K562 (cell line): ENCODE measurements at regions not wholly inside any gene's neighbourhood (a gene's known extent, or its start where the extent isn't known, plus 50 kb on each side); places are given as distances from the start of the nearest gene placed in this dataset.

ENCODE experiments used
- ATAC-seq: fragments of 200-7000 bp; cut with Tn5 transposase; 3 replicates; pipeline ENCODE4 v1.9.1; 2020; ENCODE audit warnings: moderate library complexity
- BruUV-seq: library from RNA; stranded (reverse); fragments of 400-500 nt; replicated peaks from 2 replicates; lab custom pipeline; 2021; lab: Mats Ljungman, UMichigan
- CTCF ChIA-PET: fragments of 300-600 bp; formaldehyde crosslinking; extraction: SDS; loops from one replicate; lab custom pipeline; 2021; ENCODE audit warnings: low intra/inter-chr PET ratio; lab: Yijun Ruan, JAX
- POLR2A ChIA-PET: fragments of 300-600, 350-650 bp; sonication (Branson Sonifier 250); formaldehyde crosslinking; extraction: SDS; loops from one replicate; lab custom pipeline; 2021; ENCODE audit warnings: antibody characterized with exemption, inconsistent platforms; lab: Yijun Ruan, JAX
- DNase-seq, 4 experiments: peaks; one replicate each; pipeline versions ENCODE4 v3.0.0 to v3.0.0-alpha.2; 2011 to 2018; ENCODE audit warnings: low spot score in 3 of 4, mixed read lengths in 3 of 4; ENCODE audit errors: extremely low read depth in 1 of 4
- FAIRE-seq: peaks from 2 replicates; lab custom pipeline; 2011; peaks lifted over from hg19 to GRCh38; lab: Jason Lieb, UNC
- H2AFZ ChIP-seq: 2 replicates; pipeline ENCODE4 v1.6.0; 2011; ENCODE audit warnings: low read depth, low read length, control low read depth, inconsistent platforms
- H3K27ac ChIP-seq: fragments of 200-600 bp; 3 replicates; pipeline ENCODE4 v1.8.0; 2011; ENCODE audit warnings: low read depth, mild to moderate bottlenecking, control low read depth, inconsistent platforms, low read length, moderate library complexity, mixed read lengths; ENCODE audit errors: extremely low read depth
- H3K27me3 ChIP-seq, 2 experiments: fragments of 300-600 bp in 1 of 2; 2 replicates in 1 of 2; 3 replicates in 1 of 2; pipeline versions ENCODE4 v1.6.0 to v1.8.0; 2011; ENCODE audit warnings: inconsistent platforms in 2 of 2, low read length in 2 of 2, mild to moderate bottlenecking in 1 of 2, mixed read lengths in 1 of 2, moderate library complexity in 1 of 2; ENCODE audit not compliant: control insufficient read depth in 2 of 2, insufficient read depth in 2 of 2
- H3K36me3 ChIP-seq: fragments of 300-600 bp; 3 replicates; pipeline ENCODE4 v1.8.0; 2011; ENCODE audit warnings: mild to moderate bottlenecking, low read length, inconsistent platforms; ENCODE audit not compliant: control insufficient read depth, insufficient read depth
- H3K4me1 ChIP-seq, 2 experiments: fragments of 200-600 bp in 1 of 2; replicated peaks in 1 of 2; 2 replicates in 1 of 2; 3 replicates in 1 of 2; pipeline versions ENCODE4 v1.5.1 to v1.8.0; 2011; ENCODE audit warnings: inconsistent platforms in 2 of 2, low read length in 2 of 2, mild to moderate bottlenecking in 1 of 2, mixed read lengths in 1 of 2, moderate library complexity in 1 of 2; ENCODE audit not compliant: control insufficient read depth in 2 of 2, insufficient read depth in 2 of 2
- H3K4me2 ChIP-seq: 2 replicates; pipeline ENCODE4 v1.6.1; 2011; ENCODE audit warnings: low read length, control low read depth, inconsistent platforms, mixed read lengths; ENCODE audit not compliant: insufficient read depth
- H3K4me3 ChIP-seq: fragments of 200-600 bp; sonication (generic), shearing (Covaris generic); 2 replicates; pipeline ENCODE4 v1.5.1; 2016; ENCODE audit warnings: control low read depth, inconsistent platforms
- H3K79me2 ChIP-seq: fragments of 200-600 bp; 3 replicates; pipeline ENCODE4 v1.8.0; 2011; ENCODE audit warnings: low read length, inconsistent platforms; ENCODE audit not compliant: control insufficient read depth, insufficient read depth
- H3K9ac ChIP-seq, 2 experiments: 2 replicates each; pipeline versions ENCODE4 v1.6.0 to v1.6.1; 2011; ENCODE audit warnings: low read depth in 2 of 2, low read length in 2 of 2, control low read depth in 1 of 2, inconsistent platforms in 1 of 2, mild to moderate bottlenecking in 1 of 2, mixed read lengths in 1 of 2; ENCODE audit not compliant: insufficient read depth in 1 of 2
- H3K9me1 ChIP-seq: one replicate; pipeline ENCODE4 v1.6.0; 2011; ENCODE audit warnings: inconsistent platforms, mild to moderate bottlenecking, low read length, moderate library complexity; ENCODE audit not compliant: control insufficient read depth, insufficient read depth
- H3K9me3 ChIP-seq: replicated peaks from 2 replicates; pipeline ENCODE4 v1.5.1; 2011; ENCODE audit warnings: low read depth, low read length, inconsistent platforms; ENCODE audit not compliant: control insufficient read depth, insufficient read depth
- H4K20me1 ChIP-seq: replicated peaks from 2 replicates; pipeline ENCODE4 v1.6.1; 2011; ENCODE audit warnings: low read length, inconsistent platforms, mixed read lengths; ENCODE audit not compliant: control insufficient read depth, insufficient read depth
- MEF2A ChIP-seq: IDR thresholded peaks from 2 replicates; pipeline ENCODE4 v1.6.1; 2011; ENCODE audit warnings: low read depth, mild to moderate bottlenecking, low read length, moderate library complexity; ENCODE audit not compliant: control insufficient read depth
- XRCC4 ChIP-seq: IDR thresholded peaks from one replicate; pipeline ENCODE4 v1.6.1; 2011; ENCODE audit not compliant: insufficient read depth, insufficient read length; ENCODE audit errors: extremely low read depth
- ZNF239 ChIP-seq: fragments of 250-450 bp; sonication (Bioruptor Pico); IDR thresholded peaks from 2 replicates; pipeline ENCODE4 v1.4.0; 2020; ENCODE audit warnings: mild to moderate bottlenecking
- ZNF699 ChIP-seq: fragments of 250-450 bp; sonication (Bioruptor Pico); IDR thresholded peaks from 2 replicates; pipeline ENCODE4 v1.8.0; 2021; ENCODE audit warnings: mild to moderate bottlenecking, moderate library complexity; ENCODE audit not compliant: insufficient replicate concordance
- WGBS: fragments of 100-300 bp; shearing (Covaris generic); methylation state at CpG from one replicate; pipeline ENCODE4 v1.1.6; 2016; ENCODE audit warnings: low coverage, mixed read lengths; ENCODE audit not compliant: insufficient coverage; ENCODE audit errors: missing lambda C conversion rate; 5-methylcytosine and 5-hydroxymethylcytosine counted together
- in situ Hi-C: fragments of 300-500 bp; cut with MboI; formaldehyde crosslinking; loops from 4 replicates; pipeline ENCODE4 v1.15.0; 2018; ENCODE audit warnings: inconsistent platforms, mixed read lengths
- intact Hi-C: fragments of 100-400 bp; cut with micrococcal nuclease; formaldehyde crosslinking; loops from 2 replicates; pipeline ENCODE4 v1.14.2; 2022
- TF ChIP-seq, protein P1 (sequence below): fragments of 250-450 bp; sonication (Bioruptor Pico); IDR thresholded peaks from 2 replicates; pipeline ENCODE4 v1.8.0; 2021; ENCODE audit warnings: borderline replicate concordance, mild to moderate bottlenecking, moderate library complexity; ENCODE audit not compliant: poor library complexity, severe bottlenecking

DNA sequence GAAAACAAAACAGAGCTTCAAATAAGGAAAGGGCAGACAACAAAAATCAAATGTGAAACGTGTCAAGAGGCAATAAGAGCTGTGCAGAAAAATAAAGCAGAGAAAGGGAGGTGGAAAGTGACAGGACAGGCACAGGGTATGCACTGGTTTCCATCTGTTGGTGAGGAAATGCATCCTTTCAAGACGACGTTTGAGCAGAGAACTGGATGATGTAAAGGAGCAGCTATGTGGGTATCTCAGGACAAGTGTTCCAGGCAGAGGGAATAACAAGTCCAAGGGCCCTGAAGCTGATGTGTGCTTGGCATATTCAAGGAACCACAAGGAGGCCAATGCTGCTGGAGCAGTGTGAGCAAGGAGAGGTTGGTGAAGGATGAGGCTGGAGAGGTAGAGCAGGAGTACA is 168.9 kb upstream of the SERPINE2 start:
- WGBS, result 3% methylated on average over 3 of the region's 3 CpGs
- ChIA-PET POLR2A (no interaction called here), CTCF (no interaction called here)
- FAIRE-seq (no peak), ATAC-seq (no peak)
- no peak overlapping the region for H3K9ac ChIP-seq
- in situ Hi-C loops, result no loop called here
- H3K4me3 ChIP-seq, result no peak overlapping the region
- H2AFZ ChIP-seq, result no peak overlapping the region
- H3K9me1 ChIP-seq, result no peaks in the 10 kb centered on the region
- BruUV-seq, result no TSS peak
- H4K20me1 ChIP-seq, result no peaks in the 10 kb centered on the region
- H3K9me3 ChIP-seq, result no peaks in the 10 kb centered on the region
- no peaks in the 10 kb centered on the region for H3K27me3 ChIP-seq
- TF ChIP-seq ZNF239 (CRISPR knock-in tag) (no peak), ZNF699 (CRISPR knock-in tag) (no peak)
- TF ChIP-seq, protein P1, sequence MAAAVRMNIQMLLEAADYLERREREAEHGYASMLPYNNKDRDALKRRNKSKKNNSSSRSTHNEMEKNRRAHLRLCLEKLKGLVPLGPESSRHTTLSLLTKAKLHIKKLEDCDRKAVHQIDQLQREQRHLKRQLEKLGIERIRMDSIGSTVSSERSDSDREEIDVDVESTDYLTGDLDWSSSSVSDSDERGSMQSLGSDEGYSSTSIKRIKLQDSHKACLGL (CRISPR knock-in tag), result no peak
- TF ChIP-seq, all 486 proteins: peak for 0
- no peak overlapping the region for H3K27ac ChIP-seq
- H3K79me2 ChIP-seq, result no peaks in the 10 kb centered on the region
- H3K36me3 ChIP-seq, result no peaks in the 10 kb centered on the region
- no peak for DNase-seq
- intact Hi-C loops, result no loop called here
- H3K4me1 ChIP-seq, result no peaks in the 10 kb centered on the region
- H3K4me2 ChIP-seq, result no peak overlapping the region

DNA sequence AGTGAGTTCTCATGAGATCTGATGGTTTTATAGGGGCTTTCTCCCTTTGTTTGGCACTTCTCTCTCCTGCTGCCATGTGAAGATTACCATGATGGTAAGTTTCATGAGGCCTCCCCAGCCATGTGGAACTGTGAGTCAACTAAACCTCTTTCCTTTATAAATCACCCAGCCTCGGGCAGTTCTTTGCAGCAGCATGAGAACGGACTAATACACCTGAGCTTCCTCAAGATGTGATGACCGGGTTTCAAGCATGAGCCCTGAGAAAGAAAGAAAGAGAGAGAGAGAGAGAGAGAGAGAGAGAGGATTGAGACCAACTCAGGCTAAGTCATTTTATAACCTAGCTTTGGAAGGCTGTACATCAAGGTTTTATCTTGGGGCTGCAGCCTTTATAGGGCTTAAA is 167.7 kb upstream of the SERPINE2 start:
- Histone ChIP-seq H3K4me3 (no peak overlapping the region), H3K9me3 (no peaks in the 10 kb centered on the region), H3K9me1 (no peaks in the 10 kb centered on the region), H3K36me3 (no peaks in the 10 kb centered on the region), H3K9ac (no peak overlapping the region), H3K27me3 (no peaks in the 10 kb centered on the region), H3K4me2 (no peak overlapping the region), H3K79me2 (no peaks in the 10 kb centered on the region), H3K27ac (no peak overlapping the region), H3K4me1 (no peaks in the 10 kb centered on the region), H2AFZ (no peak overlapping the region), H4K20me1 (no peaks in the 10 kb centered on the region)
- CTCF ChIA-PET, result no interaction called here
- FAIRE-seq (no peak), ATAC-seq (no peak), DNase-seq (no peak)
- POLR2A ChIA-PET, result no interaction called here
- 0% methylated on average over 1 of the region's 3 CpGs for WGBS
- BruUV-seq, result no TSS peak
- intact Hi-C loops (no loop called here), in situ Hi-C loops (no loop called here)
- no peak for TF ChIP-seq XRCC4
- no peak for TF ChIP-seq MEF2A
